ENCODE measurements at regions not wholly inside any gene's neighbourhood (a gene's known extent, or its start where the extent isn't known, plus 50 kb on each side); places are given as distances from the start of the nearest gene placed in this dataset.

- TF ChIP-seq, protein P1, sequence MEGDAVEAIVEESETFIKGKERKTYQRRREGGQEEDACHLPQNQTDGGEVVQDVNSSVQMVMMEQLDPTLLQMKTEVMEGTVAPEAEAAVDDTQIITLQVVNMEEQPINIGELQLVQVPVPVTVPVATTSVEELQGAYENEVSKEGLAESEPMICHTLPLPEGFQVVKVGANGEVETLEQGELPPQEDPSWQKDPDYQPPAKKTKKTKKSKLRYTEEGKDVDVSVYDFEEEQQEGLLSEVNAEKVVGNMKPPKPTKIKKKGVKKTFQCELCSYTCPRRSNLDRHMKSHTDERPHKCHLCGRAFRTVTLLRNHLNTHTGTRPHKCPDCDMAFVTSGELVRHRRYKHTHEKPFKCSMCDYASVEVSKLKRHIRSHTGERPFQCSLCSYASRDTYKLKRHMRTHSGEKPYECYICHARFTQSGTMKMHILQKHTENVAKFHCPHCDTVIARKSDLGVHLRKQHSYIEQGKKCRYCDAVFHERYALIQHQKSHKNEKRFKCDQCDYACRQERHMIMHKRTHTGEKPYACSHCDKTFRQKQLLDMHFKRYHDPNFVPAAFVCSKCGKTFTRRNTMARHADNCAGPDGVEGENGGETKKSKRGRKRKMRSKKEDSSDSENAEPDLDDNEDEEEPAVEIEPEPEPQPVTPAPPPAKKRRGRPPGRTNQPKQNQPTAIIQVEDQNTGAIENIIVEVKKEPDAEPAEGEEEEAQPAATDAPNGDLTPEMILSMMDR (IDR thresholded peaks at IDR 0.05) = no peak
- TF ChIP-seq POLR2AphosphoS5 (IDR thresholded peaks at IDR 0.05; ENCODE audit: insufficient read depth in 1 of 2, low read depth in 1 of 2) = no peak
- no peak for TF ChIP-seq POLR2A (IDR thresholded peaks at IDR 0.05)
These were observed 350.1 kb upstream of the SMIM21 start for GRCh38 chr18:75777630-75778029.
